ENCODE measurements at regions not wholly inside any gene's neighbourhood (a gene's known extent, or its start where the extent isn't known, plus 50 kb on each side); places are given as distances from the start of the nearest gene placed in this dataset.

GRCh38 chr4:41384992-41385391, 128.3 kb downstream of the UCHL1 start:
- TF ChIP-seq GATA2 (IDR thresholded peaks at IDR 0.05; ENCODE audit: low read depth, low read length), result peak; percentile 82
- peak; percentile 84 for TF ChIP-seq GATA3 (IDR thresholded peaks at IDR 0.05; ENCODE audit: low read depth, low read length)
